Smooth muscle cell (in vitro differentiated cells): ENCODE measurements at regions not wholly inside any gene's neighbourhood (a gene's known extent, or its start where the extent isn't known, plus 50 kb on each side); places are given as distances from the start of the nearest gene placed in this dataset.

Source experiments
- DNase-seq: peaks from one replicate; lab custom pipeline; 2025; ENCODE audit not compliant: unreplicated experiment; lab: John Stamatoyannopoulos, UW
- H2AFZ ChIP-seq: fragments of 200-600 bp; sonication (generic); 2 replicates; pipeline ENCODE4 v1.6.0; 2016; ENCODE audit warnings: antibody characterized with exemption, low read depth, mild to moderate bottlenecking
- H3F3A ChIP-seq: fragments of 200-600 bp; sonication (generic); 2 replicates; pipeline ENCODE4 v1.6.0; 2017; ENCODE audit warnings: antibody characterized with exemption, low read depth
- H3K27ac ChIP-seq: fragments of 200-600 bp; sonication (generic); 2 replicates; pipeline ENCODE4 v1.5.1; 2016; ENCODE audit warnings: low read depth, mild to moderate bottlenecking
- H3K27me3 ChIP-seq: fragments of 200-600 bp; sonication (generic); 2 replicates; pipeline ENCODE4 v1.6.1; 2016; ENCODE audit warnings: low read depth, mild to moderate bottlenecking
- H3K36me3 ChIP-seq: fragments of 200-600 bp; sonication (generic); 2 replicates; pipeline ENCODE4 v1.5.1; 2016; ENCODE audit warnings: low read depth
- H3K4me1 ChIP-seq: fragments of 200-600 bp; sonication (generic); 2 replicates; pipeline ENCODE4 v1.5.1; 2016; ENCODE audit warnings: low read depth
- H3K4me2 ChIP-seq: fragments of 200-600 bp; sonication (generic); 2 replicates; pipeline ENCODE4 v1.6.0; 2016; ENCODE audit warnings: mild to moderate bottlenecking
- H3K4me3 ChIP-seq: fragments of 200-600 bp; sonication (generic); 2 replicates; pipeline ENCODE4 v1.5.1; 2016; ENCODE audit warnings: mild to moderate bottlenecking
- H3K79me2 ChIP-seq: fragments of 200-600 bp; sonication (generic); 2 replicates; pipeline ENCODE4 v1.6.0; 2016; ENCODE audit warnings: low read depth, mild to moderate bottlenecking
- H3K9ac ChIP-seq: fragments of 200-600 bp; sonication (generic); 2 replicates; pipeline ENCODE4 v1.6.0; 2016; ENCODE audit warnings: low read depth
- H3K9me3 ChIP-seq: fragments of 200-600 bp; sonication (generic); replicated peaks from 2 replicates; pipeline ENCODE4 v1.5.1; 2016; ENCODE audit warnings: low read depth
- H4K20me1 ChIP-seq: fragments of 200-600 bp; sonication (generic); 2 replicates; pipeline ENCODE4 v1.6.0; 2016; ENCODE audit warnings: low read depth
- CTCF ChIP-seq: fragments of 200-600 bp; sonication (generic); IDR thresholded peaks from 2 replicates; pipeline ENCODE4 v1.5.1; 2017; ENCODE audit warnings: borderline replicate concordance, mild to moderate bottlenecking, antibody characterized with exemption; ENCODE audit not compliant: insufficient read depth, poor library complexity, severe bottlenecking
- WGBS: methylation state at CpG from one replicate; pipeline ENCODE4 v1.1.7; 2016; ENCODE audit warnings: low lambda C conversion rate; 5-methylcytosine and 5-hydroxymethylcytosine counted together

GRCh38 chr2:38500283-38500634, 102.5 kb downstream of the HNRNPLL start:
- H3K36me3 ChIP-seq, result no peaks in the 10 kb centered on the region
- H3K9me3 ChIP-seq, result peaks cover 4% of the 10 kb centered on the region
- no peaks in the 10 kb centered on the region for H4K20me1 ChIP-seq
- no peak overlapping the region for H3K27ac ChIP-seq
- H3F3A ChIP-seq, result peaks cover 2% of the 10 kb centered on the region
- no peak for DNase-seq
- H3K4me2 ChIP-seq, result no peak overlapping the region
- no peak overlapping the region for H2AFZ ChIP-seq
- H3K27me3 ChIP-seq, result no peaks in the 10 kb centered on the region
- H3K4me1 ChIP-seq, result no peaks in the 10 kb centered on the region
- WGBS, result 69% methylated on average over 12 of the region's 12 CpGs
- H3K9ac ChIP-seq, result no peak overlapping the region
- H3K4me3 ChIP-seq, result no peak overlapping the region
- no peaks in the 10 kb centered on the region for H3K79me2 ChIP-seq
- TF ChIP-seq CTCF, result no peak

- Histone ChIP-seq H3K4me1 (no peaks in the 10 kb centered on the region), H3K27ac (no peak overlapping the region), H3K27me3 (no peaks in the 10 kb centered on the region), H3K9ac (no peak overlapping the region), H2AFZ (no peak overlapping the region), H3K36me3 (no peaks in the 10 kb centered on the region), H3F3A (no peaks in the 10 kb centered on the region), H3K4me2 (no peak overlapping the region), H3K4me3 (no peak overlapping the region), H3K79me2 (no peaks in the 10 kb centered on the region), H3K9me3 (peaks cover 4% of the 10 kb centered on the region), H4K20me1 (no peaks in the 10 kb centered on the region)
- no peak for DNase-seq
- no peak for TF ChIP-seq CTCF
- WGBS, result 66% methylated on average over 9 of the region's 9 CpGs
Measured at GRCh38 chr2:38499548-38500282, 103.0 kb downstream of the HNRNPLL start.

- WGBS, result 93% methylated on average over 3 of the region's 3 CpGs
- peaks cover 4% of the 10 kb centered on the region for H3K9me3 ChIP-seq
- no peaks in the 10 kb centered on the region for H4K20me1 ChIP-seq
- no peak for DNase-seq
- TF ChIP-seq CTCF, result no peak
- no peaks in the 10 kb centered on the region for H3K79me2 ChIP-seq
- no peaks in the 10 kb centered on the region for H3K4me1 ChIP-seq
- H3F3A ChIP-seq, result no peaks in the 10 kb centered on the region
- H3K27me3 ChIP-seq, result no peaks in the 10 kb centered on the region
- no peak overlapping the region for H3K4me2 ChIP-seq
- H3K36me3 ChIP-seq, result no peaks in the 10 kb centered on the region
- no peak overlapping the region for H3K9ac ChIP-seq
- H3K27ac ChIP-seq, result no peak overlapping the region
- no peak overlapping the region for H2AFZ ChIP-seq
- H3K4me3 ChIP-seq, result no peak overlapping the region
Measured at GRCh38 chr2:38498045-38498481, 104.7 kb downstream of the HNRNPLL start.

GRCh38 chr2:38497670-38498037, 105.1 kb downstream of the HNRNPLL start:
- Histone ChIP-seq H3K4me3 (no peak overlapping the region), H3K4me2 (no peak overlapping the region), H3K9ac (no peak overlapping the region), H3K27me3 (no peaks in the 10 kb centered on the region), H3K79me2 (no peaks in the 10 kb centered on the region), H3K4me1 (no peaks in the 10 kb centered on the region), H3K27ac (no peak overlapping the region), H4K20me1 (no peaks in the 10 kb centered on the region), H2AFZ (no peak overlapping the region), H3K9me3 (peaks cover 4% of the 10 kb centered on the region), H3F3A (no peaks in the 10 kb centered on the region), H3K36me3 (no peaks in the 10 kb centered on the region)
- no peak for DNase-seq
- TF ChIP-seq CTCF, result no peak
- 78% methylated on average over 3 of the region's 3 CpGs for WGBS
